ENCODE measurements at regions not wholly inside any gene's neighbourhood (a gene's known extent, or its start where the extent isn't known, plus 50 kb on each side); places are given as distances from the start of the nearest gene placed in this dataset.

DNA sequence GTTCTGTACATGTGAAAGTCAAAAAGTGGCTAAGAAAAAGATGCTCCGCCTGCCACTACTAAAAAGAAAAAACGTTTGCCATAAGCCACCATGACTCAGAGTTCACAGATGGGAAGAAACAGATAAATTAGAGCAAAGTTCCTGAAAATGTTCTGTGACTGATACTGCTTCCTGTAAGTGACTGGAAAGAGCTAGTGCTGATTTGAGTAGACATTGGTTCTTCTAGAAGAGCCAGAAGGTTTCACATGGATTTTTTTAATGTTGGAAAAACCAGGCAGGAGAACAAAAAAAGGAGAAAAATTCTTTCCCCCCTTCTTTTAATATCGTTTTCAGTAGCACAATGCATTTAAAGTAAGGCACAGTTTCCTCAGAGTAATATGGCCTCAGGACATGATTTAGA is 221.4 kb downstream of the HLX start:
- TF ChIP-seq, protein P1, sequence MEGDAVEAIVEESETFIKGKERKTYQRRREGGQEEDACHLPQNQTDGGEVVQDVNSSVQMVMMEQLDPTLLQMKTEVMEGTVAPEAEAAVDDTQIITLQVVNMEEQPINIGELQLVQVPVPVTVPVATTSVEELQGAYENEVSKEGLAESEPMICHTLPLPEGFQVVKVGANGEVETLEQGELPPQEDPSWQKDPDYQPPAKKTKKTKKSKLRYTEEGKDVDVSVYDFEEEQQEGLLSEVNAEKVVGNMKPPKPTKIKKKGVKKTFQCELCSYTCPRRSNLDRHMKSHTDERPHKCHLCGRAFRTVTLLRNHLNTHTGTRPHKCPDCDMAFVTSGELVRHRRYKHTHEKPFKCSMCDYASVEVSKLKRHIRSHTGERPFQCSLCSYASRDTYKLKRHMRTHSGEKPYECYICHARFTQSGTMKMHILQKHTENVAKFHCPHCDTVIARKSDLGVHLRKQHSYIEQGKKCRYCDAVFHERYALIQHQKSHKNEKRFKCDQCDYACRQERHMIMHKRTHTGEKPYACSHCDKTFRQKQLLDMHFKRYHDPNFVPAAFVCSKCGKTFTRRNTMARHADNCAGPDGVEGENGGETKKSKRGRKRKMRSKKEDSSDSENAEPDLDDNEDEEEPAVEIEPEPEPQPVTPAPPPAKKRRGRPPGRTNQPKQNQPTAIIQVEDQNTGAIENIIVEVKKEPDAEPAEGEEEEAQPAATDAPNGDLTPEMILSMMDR (conservative IDR thresholded peaks at IDR 0.05; ENCODE audit: low read depth, low read length) = no peak
- no peak for TF ChIP-seq EZH2 (IDR thresholded peaks at IDR 0.05; ENCODE audit: low read length, unreplicated experiment)
- no peak for TF ChIP-seq EZH2phosphoT487 (IDR thresholded peaks at IDR 0.05; ENCODE audit: borderline replicate concordance, low read length)

Measured in PC-3 (cell line).